GM12878 (cell line): ENCODE measurements at regions not wholly inside any gene's neighbourhood (a gene's known extent, or its start where the extent isn't known, plus 50 kb on each side); places are given as distances from the start of the nearest gene placed in this dataset.

Source experiments
- BCL11A ChIP-seq: IDR thresholded peaks from 2 replicates; pipeline ENCODE4 v1.6.1; 2011; ENCODE audit warnings: low read depth, low read length
- CREM ChIP-seq: IDR thresholded peaks from 2 replicates; pipeline ENCODE4 v1.6.1; 2014; ENCODE audit warnings: antibody characterized with exemption, low read depth
- IRF4 ChIP-seq: IDR thresholded peaks from 2 replicates; pipeline ENCODE4 v1.6.1; 2011; ENCODE audit warnings: low read depth, low read length
- JUNB ChIP-seq: IDR thresholded peaks from 2 replicates; pipeline ENCODE4 v1.6.1; 2016; ENCODE audit warnings: antibody characterized with exemption, mild to moderate bottlenecking
- YBX1 ChIP-seq: fragments of 450-650 bp; IDR thresholded peaks from 2 replicates; pipeline ENCODE4 v1.6.1; 2016; ENCODE audit warnings: antibody characterized with exemption
- YY1 ChIP-seq: IDR thresholded peaks from 2 replicates; pipeline ENCODE4 v1.6.1; 2011; ENCODE audit warnings: low read depth, mild to moderate bottlenecking, low read length
- TF ChIP-seq, protein P1 (sequence below): fragments of 450-650 bp; IDR thresholded peaks from 2 replicates; pipeline ENCODE4 v1.6.1; 2017; ENCODE audit warnings: antibody characterized with exemption, mild to moderate bottlenecking, moderate library complexity
- TF ChIP-seq, protein P2 (sequence below): fragments of 150-350 bp; IDR thresholded peaks from 2 replicates; pipeline ENCODE4 v1.6.1; 2014; ENCODE audit warnings: mild to moderate bottlenecking, low read depth, low read length

DNA sequence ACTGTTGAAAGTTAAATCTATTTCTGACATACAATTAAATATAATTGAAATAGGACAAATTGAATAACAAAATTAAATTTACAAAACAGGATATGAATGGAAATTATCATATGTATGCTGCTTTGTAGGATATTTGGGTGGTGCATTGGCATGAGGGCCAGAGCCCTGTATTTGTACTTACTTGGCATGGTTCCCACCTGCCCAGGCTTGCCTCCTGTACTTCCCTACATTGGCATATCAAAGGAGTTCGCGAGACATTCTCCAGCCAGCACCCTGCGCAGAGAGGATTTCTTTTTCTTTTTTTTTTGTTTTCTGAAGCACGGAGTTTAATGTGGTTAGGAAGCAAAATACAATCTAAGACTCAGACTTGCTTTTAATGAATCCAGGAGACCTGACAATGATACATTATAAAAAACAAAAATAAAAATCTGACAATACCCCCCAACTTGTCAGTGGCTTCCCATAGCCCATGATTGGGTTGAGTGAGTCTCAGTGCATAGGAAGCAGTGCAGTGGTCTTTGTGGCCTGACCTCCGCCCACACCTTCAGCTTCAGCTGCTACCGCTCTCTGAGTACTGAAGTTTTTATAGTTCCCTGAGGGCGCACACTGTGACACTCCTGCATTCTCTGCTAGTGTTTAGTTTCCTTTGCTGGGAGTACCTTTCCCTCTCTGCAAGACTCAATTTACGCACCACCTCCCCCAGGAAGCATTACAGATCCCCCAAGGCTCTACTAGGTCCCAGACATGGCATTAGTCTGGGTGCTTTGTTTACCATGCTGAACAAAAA, 440.8 kb downstream of the UTRN start (continued):
- TF ChIP-seq, protein P1, sequence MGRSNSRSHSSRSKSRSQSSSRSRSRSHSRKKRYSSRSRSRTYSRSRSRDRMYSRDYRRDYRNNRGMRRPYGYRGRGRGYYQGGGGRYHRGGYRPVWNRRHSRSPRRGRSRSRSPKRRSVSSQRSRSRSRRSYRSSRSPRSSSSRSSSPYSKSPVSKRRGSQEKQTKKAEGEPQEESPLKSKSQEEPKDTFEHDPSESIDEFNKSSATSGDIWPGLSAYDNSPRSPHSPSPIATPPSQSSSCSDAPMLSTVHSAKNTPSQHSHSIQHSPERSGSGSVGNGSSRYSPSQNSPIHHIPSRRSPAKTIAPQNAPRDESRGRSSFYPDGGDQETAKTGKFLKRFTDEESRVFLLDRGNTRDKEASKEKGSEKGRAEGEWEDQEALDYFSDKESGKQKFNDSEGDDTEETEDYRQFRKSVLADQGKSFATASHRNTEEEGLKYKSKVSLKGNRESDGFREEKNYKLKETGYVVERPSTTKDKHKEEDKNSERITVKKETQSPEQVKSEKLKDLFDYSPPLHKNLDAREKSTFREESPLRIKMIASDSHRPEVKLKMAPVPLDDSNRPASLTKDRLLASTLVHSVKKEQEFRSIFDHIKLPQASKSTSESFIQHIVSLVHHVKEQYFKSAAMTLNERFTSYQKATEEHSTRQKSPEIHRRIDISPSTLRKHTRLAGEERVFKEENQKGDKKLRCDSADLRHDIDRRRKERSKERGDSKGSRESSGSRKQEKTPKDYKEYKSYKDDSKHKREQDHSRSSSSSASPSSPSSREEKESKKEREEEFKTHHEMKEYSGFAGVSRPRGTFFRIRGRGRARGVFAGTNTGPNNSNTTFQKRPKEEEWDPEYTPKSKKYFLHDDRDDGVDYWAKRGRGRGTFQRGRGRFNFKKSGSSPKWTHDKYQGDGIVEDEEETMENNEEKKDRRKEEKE: no peak
- 0 out of 2 replicates have a peak, but pooled peaks have one; percentile 15 for TF ChIP-seq CREM
- TF ChIP-seq, protein P2, sequence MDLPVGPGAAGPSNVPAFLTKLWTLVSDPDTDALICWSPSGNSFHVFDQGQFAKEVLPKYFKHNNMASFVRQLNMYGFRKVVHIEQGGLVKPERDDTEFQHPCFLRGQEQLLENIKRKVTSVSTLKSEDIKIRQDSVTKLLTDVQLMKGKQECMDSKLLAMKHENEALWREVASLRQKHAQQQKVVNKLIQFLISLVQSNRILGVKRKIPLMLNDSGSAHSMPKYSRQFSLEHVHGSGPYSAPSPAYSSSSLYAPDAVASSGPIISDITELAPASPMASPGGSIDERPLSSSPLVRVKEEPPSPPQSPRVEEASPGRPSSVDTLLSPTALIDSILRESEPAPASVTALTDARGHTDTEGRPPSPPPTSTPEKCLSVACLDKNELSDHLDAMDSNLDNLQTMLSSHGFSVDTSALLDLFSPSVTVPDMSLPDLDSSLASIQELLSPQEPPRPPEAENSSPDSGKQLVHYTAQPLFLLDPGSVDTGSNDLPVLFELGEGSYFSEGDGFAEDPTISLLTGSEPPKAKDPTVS: no peak
- 0 out of 2 replicates have a peak, but pooled peaks have one; percentile 34 for TF ChIP-seq BCL11A
- TF ChIP-seq JUNB: no peak
- TF ChIP-seq YY1: no peak
- TF ChIP-seq IRF4: no peak
- TF ChIP-seq YBX1: no peak
- TF ChIP-seq, all 136 proteins: peak for 15
